GM21515 (cell line): ENCODE measurements at regions not wholly inside any gene's neighbourhood (a gene's known extent, or its start where the extent isn't known, plus 50 kb on each side); places are given as distances from the start of the nearest gene placed in this dataset.

Experiments used
- ATAC-seq: cut with Tn5 transposase; IDR thresholded peaks from one replicate; pipeline ENCODE4 v1.9.1; 2021; ENCODE audit not compliant: unreplicated experiment

GRCh38 chr2:52776571-52776970, 991.0 kb upstream of the CHAC2 start:
- no peak for ATAC-seq

GRCh38 chr2:52775674-52776073, 991.9 kb upstream of the CHAC2 start:
- ATAC-seq, result no peak

- no peak for ATAC-seq
Measured at GRCh38 chr2:52765735-52766134, 1001.9 kb upstream of the CHAC2 start.

- no peak for ATAC-seq
Measured at GRCh38 chr2:52749764-52750163, 1017.8 kb upstream of the CHAC2 start.

- ATAC-seq, result no peak
Measured at GRCh38 chr2:52745144-52745543, 1022.5 kb upstream of the CHAC2 start.

GRCh38 chr2:52732849-52733395, 1034.7 kb upstream of the CHAC2 start:
- ATAC-seq, result no peak

GRCh38 chr2:52724585-52724984, 1043.0 kb upstream of the CHAC2 start:
- no peak for ATAC-seq

GRCh38 chr2:52717836-52718235, 1049.8 kb upstream of the CHAC2 start:
- ATAC-seq, result no peak

- ATAC-seq, result no peak
Measured at GRCh38 chr2:52710810-52711618, 1056.6 kb upstream of the CHAC2 start.

GRCh38 chr2:52704251-52704650, 1063.4 kb upstream of the CHAC2 start:
- no peak for ATAC-seq

GRCh38 chr2:52703004-52703403, 1064.6 kb upstream of the CHAC2 start:
- no peak for ATAC-seq

- ATAC-seq, result no peak
Measured at GRCh38 chr2:52698408-52698807, 1069.2 kb upstream of the CHAC2 start.

- no peak for ATAC-seq
Measured at GRCh38 chr2:52697690-52698089, 1069.9 kb upstream of the CHAC2 start.

GRCh38 chr2:52695731-52696130, 1071.9 kb upstream of the CHAC2 start:
- no peak for ATAC-seq

GRCh38 chr2:52686935-52687334, 1080.7 kb upstream of the CHAC2 start:
- no peak for ATAC-seq

GRCh38 chr2:52676056-52676455, 1091.5 kb upstream of the CHAC2 start:
- no peak for ATAC-seq

GRCh38 chr2:52668724-52669123, 1098.9 kb upstream of the CHAC2 start:
- no peak for ATAC-seq

GRCh38 chr2:52659546-52659945, 1108.1 kb upstream of the CHAC2 start:
- ATAC-seq, result no peak

GRCh38 chr2:52658598-52658997, 1109.0 kb upstream of the CHAC2 start:
- no peak for ATAC-seq

- no peak for ATAC-seq
Measured at GRCh38 chr2:52639692-52640091, 1127.9 kb upstream of the CHAC2 start.

GRCh38 chr2:52632543-52632942, 1135.1 kb upstream of the CHAC2 start:
- ATAC-seq, result no peak

GRCh38 chr2:52629944-52630343, 1137.7 kb upstream of the CHAC2 start:
- no peak for ATAC-seq

- no peak for ATAC-seq
Measured at GRCh38 chr2:52629531-52629930, 1138.1 kb upstream of the CHAC2 start.
